HEK293 (cell line): ENCODE measurements at regions not wholly inside any gene's neighbourhood (a gene's known extent, or its start where the extent isn't known, plus 50 kb on each side); places are given as distances from the start of the nearest gene placed in this dataset.

Source experiments
- CTCF ChIA-PET: fragments of 350-600 bp; formaldehyde crosslinking; extraction: SDS; loops from one replicate; lab custom pipeline; 2021; ENCODE audit warnings: antibody characterized with exemption; lab: Yijun Ruan, JAX
- POLR2A ChIA-PET: fragments of 300-600 bp; formaldehyde crosslinking; extraction: SDS; loops from one replicate; lab custom pipeline; 2020; ENCODE audit warnings: antibody characterized with exemption, inconsistent platforms; lab: Yijun Ruan, JAX
- H3K27ac ChIP-seq: fragments of 200-500 bp; sonication (Bioruptor generic); 2 replicates; pipeline ENCODE4 v1.5.1; 2014; ENCODE audit warnings: low read depth, low read length, control low read depth, inconsistent platforms; ENCODE audit errors: extremely low read depth
- H3K36me3 ChIP-seq, 2 experiments: fragments of 200-500 bp in 1 of 2; sonication (Bioruptor generic) in 1 of 2; 1 replicate in 1 of 2; 2 replicates in 1 of 2; pipeline ENCODE4 v1.5.1; 2014 to 2017; ENCODE audit warnings: inconsistent platforms in 2 of 2, low read length in 2 of 2; ENCODE audit not compliant: control insufficient read depth in 2 of 2, insufficient read depth in 1 of 2
- H3K4me1 ChIP-seq: fragments of 200-500 bp; sonication (Bioruptor generic); 2 replicates; pipeline ENCODE4 v1.5.1; 2014; ENCODE audit warnings: mild to moderate bottlenecking, low read length, inconsistent platforms; ENCODE audit not compliant: control insufficient read depth, insufficient read depth
- H3K4me3 ChIP-seq: 2 replicates; pipeline ENCODE4 v1.5.1; 2011; ENCODE audit warnings: low read depth, mild to moderate bottlenecking, control low read depth, low read length, moderate library complexity
- H3K9me3 ChIP-seq: fragments of 200-500 bp; sonication (Bioruptor generic); 2 replicates; pipeline ENCODE4 v1.5.1; 2014; ENCODE audit warnings: low read depth, low read length, inconsistent platforms; ENCODE audit not compliant: control insufficient read depth, insufficient read depth
- GLIS1 ChIP-seq: fragments of 450-650 bp; formaldehyde crosslinking; IDR thresholded peaks from 2 replicates; pipeline ENCODE4 v1.5.1; 2016; ENCODE audit warnings: missing biosample characterization, missing genetic modification characterization
- KLF1 ChIP-seq: fragments of 450-650 bp; formaldehyde crosslinking; IDR thresholded peaks from 2 replicates; pipeline ENCODE4 v1.5.1; 2016; ENCODE audit warnings: missing biosample characterization, missing genetic modification characterization
- OSR2 ChIP-seq: fragments of 450-650 bp; formaldehyde crosslinking; IDR thresholded peaks from 2 replicates; pipeline ENCODE4 v1.5.1; 2016; ENCODE audit warnings: missing biosample characterization, missing genetic modification characterization
- OVOL3 ChIP-seq: fragments of 450-650 bp; formaldehyde crosslinking; IDR thresholded peaks from 2 replicates; pipeline ENCODE4 v1.5.1; 2016; ENCODE audit warnings: missing biosample characterization, missing genetic modification characterization
- PRDM10 ChIP-seq: fragments of 450-650 bp; formaldehyde crosslinking; IDR thresholded peaks from 2 replicates; pipeline ENCODE4 v1.5.1; 2016; ENCODE audit warnings: missing biosample characterization, missing genetic modification characterization
- SCRT1 ChIP-seq: fragments of 450-650 bp; formaldehyde crosslinking; IDR thresholded peaks from 2 replicates; pipeline ENCODE4 v1.5.1; 2016; ENCODE audit warnings: missing biosample characterization, missing genetic modification characterization, borderline replicate concordance
- TCF7L2 ChIP-seq: IDR thresholded peaks from 2 replicates; pipeline ENCODE4 v1.6.1; 2011; ENCODE audit warnings: low read depth, mild to moderate bottlenecking, inconsistent platforms, low read length, moderate library complexity, borderline replicate concordance
- TRIM28 ChIP-seq: IDR thresholded peaks from 2 replicates; pipeline ENCODE4 v1.6.1; 2011; ENCODE audit warnings: low read length, control low read depth, borderline replicate concordance
- TSHZ1 ChIP-seq: fragments of 450-650 bp; formaldehyde crosslinking; IDR thresholded peaks from 2 replicates; pipeline ENCODE4 v1.5.1; 2016; ENCODE audit warnings: missing biosample characterization, missing genetic modification characterization, borderline replicate concordance
- ZBTB8A ChIP-seq: fragments of 450-650 bp; formaldehyde crosslinking; IDR thresholded peaks from 2 replicates; pipeline ENCODE4 v1.5.1; 2016; ENCODE audit warnings: missing biosample characterization, missing genetic modification characterization
- ZNF10 ChIP-seq: fragments of 450-650 bp; formaldehyde crosslinking; IDR thresholded peaks from 2 replicates; pipeline ENCODE4 v1.5.1; 2017; ENCODE audit warnings: missing biosample characterization, missing genetic modification characterization
- ZNF18 ChIP-seq: fragments of 450-650 bp; formaldehyde crosslinking; IDR thresholded peaks from 2 replicates; pipeline ENCODE4 v1.5.1; 2016; ENCODE audit warnings: missing biosample characterization, missing genetic modification characterization
- ZNF366 ChIP-seq: fragments of 450-650 bp; formaldehyde crosslinking; conservative IDR thresholded peaks from 2 replicates; pipeline ENCODE4 v1.5.1; 2016; ENCODE audit warnings: missing biosample characterization, missing genetic modification characterization
- ZNF426 ChIP-seq: fragments of 450-650 bp; formaldehyde crosslinking; IDR thresholded peaks from 2 replicates; pipeline ENCODE4 v1.5.1; 2017; ENCODE audit warnings: missing biosample characterization, missing genetic modification characterization, mild to moderate bottlenecking, inconsistent platforms, moderate library complexity
- ZNF510 ChIP-seq: fragments of 450-650 bp; formaldehyde crosslinking; IDR thresholded peaks from 2 replicates; pipeline ENCODE4 v1.5.1; 2018; ENCODE audit warnings: mild to moderate bottlenecking, missing genetic modification characterization, missing biosample characterization; ENCODE audit not compliant: insufficient replicate concordance
- ZNF529 ChIP-seq: fragments of 450-650 bp; formaldehyde crosslinking; IDR thresholded peaks from 2 replicates; pipeline ENCODE4 v1.5.1; 2017; ENCODE audit warnings: missing genetic modification characterization, missing biosample characterization; ENCODE audit not compliant: insufficient replicate concordance
- ZNF561 ChIP-seq: fragments of 450-650 bp; IDR thresholded peaks from 2 replicates; pipeline ENCODE4 v1.5.1; 2018; ENCODE audit warnings: missing biosample characterization, missing genetic modification characterization, borderline replicate concordance
- ZNF791 ChIP-seq: fragments of 450-650 bp; formaldehyde crosslinking; IDR thresholded peaks from 2 replicates; pipeline ENCODE4 v1.5.1; 2016; ENCODE audit warnings: missing biosample characterization, missing genetic modification characterization
- ZNF843 ChIP-seq: fragments of 450-650 bp; formaldehyde crosslinking; IDR thresholded peaks from 2 replicates; pipeline ENCODE4 v1.5.1; 2016; ENCODE audit warnings: missing biosample characterization, missing genetic modification characterization
- ZSCAN23 ChIP-seq: fragments of 450-650 bp; formaldehyde crosslinking; IDR thresholded peaks from 2 replicates; pipeline ENCODE4 v1.5.1; 2016; ENCODE audit warnings: missing biosample characterization, missing genetic modification characterization
- TF ChIP-seq, protein P1 (sequence below): fragments of 450-650 bp; formaldehyde crosslinking; IDR thresholded peaks from 2 replicates; pipeline ENCODE4 v1.5.1; 2017; ENCODE audit warnings: missing biosample characterization, missing genetic modification characterization
- TF ChIP-seq, protein P2 (sequence below): fragments of 450-650 bp; formaldehyde crosslinking; IDR thresholded peaks from 2 replicates; pipeline ENCODE4 v1.5.1; 2016; ENCODE audit warnings: missing biosample characterization, missing genetic modification characterization
- TF ChIP-seq, protein P3 (sequence below): fragments of 450-650 bp; formaldehyde crosslinking; IDR thresholded peaks from 2 replicates; pipeline ENCODE4; 2016; ENCODE audit warnings: missing biosample characterization, missing genetic modification characterization
- TF ChIP-seq, protein P4 (sequence below): fragments of 450-650 bp; formaldehyde crosslinking; IDR thresholded peaks from 2 replicates; pipeline ENCODE4 v1.5.1; 2017; ENCODE audit warnings: missing biosample characterization, missing genetic modification characterization

- H3K9me3 ChIP-seq: no peaks in the 10 kb centered on the region
- CTCF ChIA-PET: interaction anchor here (0.6 to 1.3 kb wide), 3 partner anchors 36 to 190 kb away, joined by 3 to 4 read pairs (median 3); no protein-coding TSS in a partner anchor
- TF ChIP-seq ZNF529 (no peak), ZNF843 (peak; percentile 79; the same call in 1 of the 2 replicates), ZSCAN23 (tag by site-specific recombination) (no peak), ZNF510 (tag by site-specific recombination) (no peak), GLIS1 (tag by site-specific recombination) (0 out of 2 replicates have a peak, but pooled peaks have one; percentile 27), ZNF561 (tag by site-specific recombination) (0 out of 2 replicates have a peak, but pooled peaks have one; percentile 48), ZNF426 (tag by site-specific recombination) (no peak), ZNF791 (tag by site-specific recombination) (no peak), ZBTB8A (no peak), OSR2 (tag by site-specific recombination) (no peak; the same call in 1 of the 2 replicates), ZNF18 (peak; percentile 21; the same call in 1 of the 2 replicates), ZNF366 (tag by site-specific recombination) (no peak), ZNF10 (tag by site-specific recombination) (peak; percentile 58; the same call in 1 of the 2 replicates), TSHZ1 (tag by site-specific recombination) (0 out of 2 replicates have a peak, but pooled peaks have one; percentile 37), OVOL3 (tag by site-specific recombination) (peak; percentile 50; the same call in 1 of the 2 replicates), TRIM28 (peak; percentile 96), PRDM10 (peak; percentile 71; the same call in 1 of the 2 replicates), KLF1 (peak; percentile 91), TCF7L2 (peak; percentile 39; the same call in 1 of the 2 replicates), SCRT1 (tag by site-specific recombination) (0 out of 2 replicates have a peak, but pooled peaks have one; percentile 25)
- TF ChIP-seq, protein P1, sequence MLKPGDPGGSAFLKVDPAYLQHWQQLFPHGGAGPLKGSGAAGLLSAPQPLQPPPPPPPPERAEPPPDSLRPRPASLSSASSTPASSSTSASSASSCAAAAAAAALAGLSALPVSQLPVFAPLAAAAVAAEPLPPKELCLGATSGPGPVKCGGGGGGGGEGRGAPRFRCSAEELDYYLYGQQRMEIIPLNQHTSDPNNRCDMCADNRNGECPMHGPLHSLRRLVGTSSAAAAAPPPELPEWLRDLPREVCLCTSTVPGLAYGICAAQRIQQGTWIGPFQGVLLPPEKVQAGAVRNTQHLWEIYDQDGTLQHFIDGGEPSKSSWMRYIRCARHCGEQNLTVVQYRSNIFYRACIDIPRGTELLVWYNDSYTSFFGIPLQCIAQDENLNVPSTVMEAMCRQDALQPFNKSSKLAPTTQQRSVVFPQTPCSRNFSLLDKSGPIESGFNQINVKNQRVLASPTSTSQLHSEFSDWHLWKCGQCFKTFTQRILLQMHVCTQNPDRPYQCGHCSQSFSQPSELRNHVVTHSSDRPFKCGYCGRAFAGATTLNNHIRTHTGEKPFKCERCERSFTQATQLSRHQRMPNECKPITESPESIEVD (tag by site-specific recombination): peak; percentile 56
- TF ChIP-seq, protein P2, sequence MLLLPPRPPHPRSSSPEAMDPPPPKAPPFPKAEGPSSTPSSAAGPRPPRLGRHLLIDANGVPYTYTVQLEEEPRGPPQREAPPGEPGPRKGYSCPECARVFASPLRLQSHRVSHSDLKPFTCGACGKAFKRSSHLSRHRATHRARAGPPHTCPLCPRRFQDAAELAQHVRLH (tag by site-specific recombination): peak; percentile 21; the same call in 1 of the 2 replicates
- TF ChIP-seq, protein P3, sequence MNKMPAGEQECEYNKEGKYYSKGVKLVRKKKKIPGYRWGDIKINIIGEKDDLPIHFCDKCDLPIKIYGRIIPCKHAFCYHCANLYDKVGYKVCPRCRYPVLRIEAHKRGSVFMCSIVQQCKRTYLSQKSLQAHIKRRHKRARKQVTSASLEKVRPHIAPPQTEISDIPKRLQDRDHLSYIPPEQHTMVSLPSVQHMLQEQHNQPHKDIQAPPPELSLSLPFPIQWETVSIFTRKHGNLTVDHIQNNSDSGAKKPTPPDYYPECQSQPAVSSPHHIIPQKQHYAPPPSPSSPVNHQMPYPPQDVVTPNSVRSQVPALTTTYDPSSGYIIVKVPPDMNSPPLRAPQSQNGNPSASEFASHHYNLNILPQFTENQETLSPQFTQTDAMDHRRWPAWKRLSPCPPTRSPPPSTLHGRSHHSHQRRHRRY: no peak
- TF ChIP-seq, protein P4, sequence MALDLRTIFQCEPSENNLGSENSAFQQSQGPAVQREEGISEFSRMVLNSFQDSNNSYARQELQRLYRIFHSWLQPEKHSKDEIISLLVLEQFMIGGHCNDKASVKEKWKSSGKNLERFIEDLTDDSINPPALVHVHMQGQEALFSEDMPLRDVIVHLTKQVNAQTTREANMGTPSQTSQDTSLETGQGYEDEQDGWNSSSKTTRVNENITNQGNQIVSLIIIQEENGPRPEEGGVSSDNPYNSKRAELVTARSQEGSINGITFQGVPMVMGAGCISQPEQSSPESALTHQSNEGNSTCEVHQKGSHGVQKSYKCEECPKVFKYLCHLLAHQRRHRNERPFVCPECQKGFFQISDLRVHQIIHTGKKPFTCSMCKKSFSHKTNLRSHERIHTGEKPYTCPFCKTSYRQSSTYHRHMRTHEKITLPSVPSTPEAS: no peak
These were observed 142.0 kb upstream of the GAREM1 start for GRCh38 chr18:32612651-32613050.

More at GRCh38 chr18:32612651-32613050, 142.0 kb upstream of the GAREM1 start:
- peaks cover 6% of the 10 kb centered on the region; the same call in 1 of the 2 replicates for H3K4me1 ChIP-seq
- no peak overlapping the region for H3K4me3 ChIP-seq
- H3K27ac ChIP-seq: peak overlapping the region; percentile 3; the same call in 1 of the 2 replicates
- POLR2A ChIA-PET: no interaction called here
- no peaks in the 10 kb centered on the region for H3K36me3 ChIP-seq
